ENCODE measurements at regions not wholly inside any gene's neighbourhood (a gene's known extent, or its start where the extent isn't known, plus 50 kb on each side); places are given as distances from the start of the nearest gene placed in this dataset.

DNA sequence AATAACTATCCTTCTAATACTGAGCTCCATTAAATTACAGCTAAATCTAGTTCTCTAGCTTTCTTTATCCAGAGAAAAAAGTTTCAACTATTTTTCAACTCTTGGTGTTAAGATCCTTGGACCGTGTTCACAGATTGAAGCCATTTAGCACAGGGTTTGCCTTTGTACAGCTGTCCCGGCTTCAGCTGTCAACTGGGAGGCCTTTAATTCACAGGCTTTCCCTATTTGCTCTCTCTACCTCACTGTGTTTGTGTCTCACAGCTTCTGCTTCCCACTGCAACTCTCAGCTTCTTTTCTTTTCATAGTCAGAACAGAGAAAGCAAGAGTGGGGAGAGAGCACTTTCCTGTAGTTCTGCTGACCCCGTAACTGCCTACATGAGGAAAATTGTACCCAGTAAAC is 76.9 kb upstream of the SMAD1 start:
- Histone ChIP-seq H3K79me2 (ENCODE audit: control insufficient read depth, insufficient read depth, low read length) (no peaks in the 10 kb centered on the region), H3K27ac (ENCODE audit: control insufficient read depth, insufficient read depth) (no peak overlapping the region), H3K4me1 (ENCODE audit: control insufficient read depth, insufficient read depth, low read length) (no peaks in the 10 kb centered on the region), H3K36me3 (ENCODE audit: control insufficient read depth in 2 of 2, insufficient read depth in 2 of 2, low read length in 1 of 2) (no peaks in the 10 kb centered on the region), H3K9ac (ENCODE audit: control insufficient read depth, insufficient read depth, low read length) (no peak overlapping the region), H3K27me3 (replicated peaks in 1 of 2; ENCODE audit: control insufficient read depth in 2 of 2, insufficient read depth in 2 of 2, low read length in 1 of 2) (no peaks in the 10 kb centered on the region), H3K4me3 (no peak overlapping the region), H3K9me3 (replicated peaks; ENCODE audit: control insufficient read depth, insufficient read depth, low read length) (no peaks in the 10 kb centered on the region), H2AFZ (ENCODE audit: control insufficient read depth, low read depth, low read length) (no peak overlapping the region), H3K4me2 (ENCODE audit: control insufficient read depth, insufficient read depth) (no peak overlapping the region), H4K20me1 (ENCODE audit: control insufficient read depth, insufficient read depth) (no peaks in the 10 kb centered on the region)
- no TSS peak for BruUV-seq (replicated peaks)
- WGBS (ENCODE audit: insufficient coverage, insufficient replicate concordance, low lambda C conversion rate, missing lambda C conversion rate): 25% methylated on average over 3 of the region's 3 CpGs
- FAIRE-seq: no peak
- intact Hi-C loops (cut with micrococcal nuclease; ENCODE audit: unreplicated experiment): no loop called here
- POLR2A ChIA-PET: no interaction called here
- RAD21 ChIA-PET (ENCODE audit: unreplicated experiment): no interaction called here
- SMC1A ChIA-PET (ENCODE audit: uncharacterized antibody, unreplicated experiment): interaction anchor here (0.6 to 1.7 kb wide), 3 partner anchors 10 to 187 kb away, joined by 3 to 5 read pairs (median 3); no protein-coding TSS in a partner anchor
- ATAC-seq: no peak
- in situ Hi-C loops (cut with MboI): no loop called here
- CTCF ChIA-PET: interaction anchor here (1.5 kb wide), 1 partner anchor 10 kb away, joined by 3 read pairs; no protein-coding TSS in a partner anchor
- DNase-seq (ENCODE audit: low read depth, low spot score): no peak
- TF ChIP-seq ZNF687 (IDR thresholded peaks at IDR 0.05) (no peak), FOS (IDR thresholded peaks at IDR 0.05; ENCODE audit: borderline replicate concordance, extremely low read depth, insufficient read length) (no peak), ZNF24 (IDR thresholded peaks at IDR 0.05) (no peak), BACH1 (IDR thresholded peaks at IDR 0.05; ENCODE audit: borderline replicate concordance) (no peak), ZBED1 (IDR thresholded peaks at IDR 0.05; ENCODE audit: borderline replicate concordance) (no peak), ZNF622 (IDR thresholded peaks at IDR 0.05) (no peak), SIN3A (IDR thresholded peaks at IDR 0.05; ENCODE audit: low read depth, low read length) (no peak), IRF3 (IDR thresholded peaks at IDR 0.05) (no peak), TCF12 (IDR thresholded peaks at IDR 0.05; ENCODE audit: low read depth, low read length) (no peak), MTA3 (IDR thresholded peaks at IDR 0.05; ENCODE audit: borderline replicate concordance, low read length) (no peak), TBL1XR1 (IDR thresholded peaks at IDR 0.05; ENCODE audit: low read depth, low read length) (no peak), CREB1 (IDR thresholded peaks at IDR 0.05; ENCODE audit: low read depth) (no peak), FOXM1 (IDR thresholded peaks at IDR 0.05; ENCODE audit: low read depth, low read length) (no peak), SMAD1 (IDR thresholded peaks at IDR 0.05; ENCODE audit: low read depth, partially characterized antibody) (no peak)
- TF ChIP-seq, protein P1, sequence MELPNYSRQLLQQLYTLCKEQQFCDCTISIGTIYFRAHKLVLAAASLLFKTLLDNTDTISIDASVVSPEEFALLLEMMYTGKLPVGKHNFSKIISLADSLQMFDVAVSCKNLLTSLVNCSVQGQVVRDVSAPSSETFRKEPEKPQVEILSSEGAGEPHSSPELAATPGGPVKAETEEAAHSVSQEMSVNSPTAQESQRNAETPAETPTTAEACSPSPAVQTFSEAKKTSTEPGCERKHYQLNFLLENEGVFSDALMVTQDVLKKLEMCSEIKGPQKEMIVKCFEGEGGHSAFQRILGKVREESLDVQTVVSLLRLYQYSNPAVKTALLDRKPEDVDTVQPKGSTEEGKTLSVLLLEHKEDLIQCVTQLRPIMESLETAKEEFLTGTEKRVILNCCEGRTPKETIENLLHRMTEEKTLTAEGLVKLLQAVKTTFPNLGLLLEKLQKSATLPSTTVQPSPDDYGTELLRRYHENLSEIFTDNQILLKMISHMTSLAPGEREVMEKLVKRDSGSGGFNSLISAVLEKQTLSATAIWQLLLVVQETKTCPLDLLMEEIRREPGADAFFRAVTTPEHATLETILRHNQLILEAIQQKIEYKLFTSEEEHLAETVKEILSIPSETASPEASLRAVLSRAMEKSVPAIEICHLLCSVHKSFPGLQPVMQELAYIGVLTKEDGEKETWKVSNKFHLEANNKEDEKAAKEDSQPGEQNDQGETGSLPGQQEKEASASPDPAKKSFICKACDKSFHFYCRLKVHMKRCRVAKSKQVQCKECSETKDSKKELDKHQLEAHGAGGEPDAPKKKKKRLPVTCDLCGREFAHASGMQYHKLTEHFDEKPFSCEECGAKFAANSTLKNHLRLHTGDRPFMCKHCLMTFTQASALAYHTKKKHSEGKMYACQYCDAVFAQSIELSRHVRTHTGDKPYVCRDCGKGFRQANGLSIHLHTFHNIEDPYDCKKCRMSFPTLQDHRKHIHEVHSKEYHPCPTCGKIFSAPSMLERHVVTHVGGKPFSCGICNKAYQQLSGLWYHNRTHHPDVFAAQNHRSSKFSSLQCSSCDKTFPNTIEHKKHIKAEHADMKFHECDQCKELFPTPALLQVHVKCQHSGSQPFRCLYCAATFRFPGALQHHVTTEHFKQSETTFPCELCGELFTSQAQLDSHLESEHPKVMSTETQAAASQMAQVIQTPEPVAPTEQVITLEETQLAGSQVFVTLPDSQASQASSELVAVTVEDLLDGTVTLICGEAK (IDR thresholded peaks at IDR 0.05; ENCODE audit: borderline replicate concordance): no peak
- TF ChIP-seq, protein P2, sequence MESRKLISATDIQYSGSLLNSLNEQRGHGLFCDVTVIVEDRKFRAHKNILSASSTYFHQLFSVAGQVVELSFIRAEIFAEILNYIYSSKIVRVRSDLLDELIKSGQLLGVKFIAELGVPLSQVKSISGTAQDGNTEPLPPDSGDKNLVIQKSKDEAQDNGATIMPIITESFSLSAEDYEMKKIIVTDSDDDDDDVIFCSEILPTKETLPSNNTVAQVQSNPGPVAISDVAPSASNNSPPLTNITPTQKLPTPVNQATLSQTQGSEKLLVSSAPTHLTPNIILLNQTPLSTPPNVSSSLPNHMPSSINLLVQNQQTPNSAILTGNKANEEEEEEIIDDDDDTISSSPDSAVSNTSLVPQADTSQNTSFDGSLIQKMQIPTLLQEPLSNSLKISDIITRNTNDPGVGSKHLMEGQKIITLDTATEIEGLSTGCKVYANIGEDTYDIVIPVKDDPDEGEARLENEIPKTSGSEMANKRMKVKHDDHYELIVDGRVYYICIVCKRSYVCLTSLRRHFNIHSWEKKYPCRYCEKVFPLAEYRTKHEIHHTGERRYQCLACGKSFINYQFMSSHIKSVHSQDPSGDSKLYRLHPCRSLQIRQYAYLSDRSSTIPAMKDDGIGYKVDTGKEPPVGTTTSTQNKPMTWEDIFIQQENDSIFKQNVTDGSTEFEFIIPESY (IDR thresholded peaks at IDR 0.05): no peak

All from GM12878 (cell line).